Activated naive CD8-positive, alpha-beta T cell treated with anti-CD3 and anti-CD28 coated beads, Interleukin-2, amount 50 U/mL, for 24 hours (primary cell): ENCODE measurements at regions not wholly inside any gene's neighbourhood (a gene's known extent, or its start where the extent isn't known, plus 50 kb on each side); places are given as distances from the start of the nearest gene placed in this dataset.

Experiments
- ATAC-seq: fragments of 150-1000 bp; cut with Tn5 transposase; one replicate; pipeline ENCODE4 v1.10.0; 2021
- DNase-seq: peaks from one replicate; pipeline ENCODE4 v3.0.0; 2021
- H3K27ac Mint-ChIP-seq: one replicate; pipeline ENCODE4 v1.8.0; 2021; ENCODE audit warnings: mild to moderate bottlenecking, mixed read lengths
- H3K27me3 Mint-ChIP-seq: one replicate; pipeline ENCODE4 v1.8.0; 2021; ENCODE audit warnings: mixed read lengths
- H3K36me3 Mint-ChIP-seq: one replicate; pipeline ENCODE4 v1.8.0; 2021; ENCODE audit warnings: low read depth, mixed read lengths
- H3K4me1 Mint-ChIP-seq: one replicate; pipeline ENCODE4 v1.8.0; 2021; ENCODE audit warnings: mixed read lengths
- H3K4me3 Mint-ChIP-seq: one replicate; pipeline ENCODE4 v1.8.0; 2021; ENCODE audit warnings: mild to moderate bottlenecking, moderate library complexity, mixed read lengths
- H3K9me3 Mint-ChIP-seq: one replicate; pipeline ENCODE4 v1.8.0; 2021; ENCODE audit warnings: mixed read lengths

DNA sequence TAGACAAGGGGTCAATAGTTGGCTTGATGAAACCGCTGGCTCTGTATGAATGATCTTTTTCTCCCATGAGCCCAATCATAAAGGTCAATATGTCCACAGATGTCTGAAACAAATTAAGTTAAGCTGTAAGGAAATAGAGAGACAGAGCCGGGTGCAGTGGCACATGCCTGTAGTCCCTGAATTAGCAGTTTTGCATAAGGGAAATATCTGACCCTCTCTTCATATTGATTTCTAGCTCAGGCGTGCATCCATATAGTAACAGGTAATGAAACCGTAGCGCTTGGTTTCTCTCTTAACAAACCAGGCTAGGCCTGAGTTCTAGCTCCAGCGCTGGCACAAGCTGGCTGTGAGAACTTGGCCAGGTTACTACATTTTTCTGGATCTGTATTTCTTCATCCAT is 118.1 kb upstream of the ERCC6L2 start:
- H3K4me3 Mint-ChIP-seq: no peak overlapping the region
- no peak overlapping the region for H3K27ac Mint-ChIP-seq
- DNase-seq: no peak
- H3K9me3 Mint-ChIP-seq: no peaks in the 10 kb centered on the region
- peaks cover under 1% of the 10 kb centered on the region for H3K4me1 Mint-ChIP-seq
- ATAC-seq: no peak
- H3K27me3 Mint-ChIP-seq: no peaks in the 10 kb centered on the region
- H3K36me3 Mint-ChIP-seq: no peaks in the 10 kb centered on the region

- H3K4me1 Mint-ChIP-seq: no peaks in the 10 kb centered on the region
- H3K9me3 Mint-ChIP-seq: no peaks in the 10 kb centered on the region
- DNase-seq: no peak
- ATAC-seq: no peak
- no peak overlapping the region for H3K4me3 Mint-ChIP-seq
- H3K27me3 Mint-ChIP-seq: no peaks in the 10 kb centered on the region
- H3K27ac Mint-ChIP-seq: no peak overlapping the region
- no peaks in the 10 kb centered on the region for H3K36me3 Mint-ChIP-seq
Observed at GRCh38 chr9:95756986-95757385, 118.5 kb upstream of the ERCC6L2 start.

GRCh38 chr9:95756101-95756500 is 119.4 kb upstream of the ERCC6L2 start:
- H3K27me3 Mint-ChIP-seq: peaks cover under 1% of the 10 kb centered on the region
- DNase-seq (no peak), ATAC-seq (no peak)
- no peaks in the 10 kb centered on the region for H3K36me3 Mint-ChIP-seq
- H3K4me3 Mint-ChIP-seq: no peak overlapping the region
- no peaks in the 10 kb centered on the region for H3K9me3 Mint-ChIP-seq
- no peak overlapping the region for H3K27ac Mint-ChIP-seq
- peaks cover under 1% of the 10 kb centered on the region for H3K4me1 Mint-ChIP-seq

- DNase-seq (no peak), ATAC-seq (no peak)
- Mint-ChIP-seq H3K27me3 (peaks cover 3% of the 10 kb centered on the region), H3K9me3 (no peaks in the 10 kb centered on the region), H3K27ac (no peak overlapping the region), H3K36me3 (no peaks in the 10 kb centered on the region), H3K4me1 (peaks cover 6% of the 10 kb centered on the region), H3K4me3 (no peak overlapping the region)
Observed at GRCh38 chr9:95755421-95755730, 120.1 kb upstream of the ERCC6L2 start.

DNA sequence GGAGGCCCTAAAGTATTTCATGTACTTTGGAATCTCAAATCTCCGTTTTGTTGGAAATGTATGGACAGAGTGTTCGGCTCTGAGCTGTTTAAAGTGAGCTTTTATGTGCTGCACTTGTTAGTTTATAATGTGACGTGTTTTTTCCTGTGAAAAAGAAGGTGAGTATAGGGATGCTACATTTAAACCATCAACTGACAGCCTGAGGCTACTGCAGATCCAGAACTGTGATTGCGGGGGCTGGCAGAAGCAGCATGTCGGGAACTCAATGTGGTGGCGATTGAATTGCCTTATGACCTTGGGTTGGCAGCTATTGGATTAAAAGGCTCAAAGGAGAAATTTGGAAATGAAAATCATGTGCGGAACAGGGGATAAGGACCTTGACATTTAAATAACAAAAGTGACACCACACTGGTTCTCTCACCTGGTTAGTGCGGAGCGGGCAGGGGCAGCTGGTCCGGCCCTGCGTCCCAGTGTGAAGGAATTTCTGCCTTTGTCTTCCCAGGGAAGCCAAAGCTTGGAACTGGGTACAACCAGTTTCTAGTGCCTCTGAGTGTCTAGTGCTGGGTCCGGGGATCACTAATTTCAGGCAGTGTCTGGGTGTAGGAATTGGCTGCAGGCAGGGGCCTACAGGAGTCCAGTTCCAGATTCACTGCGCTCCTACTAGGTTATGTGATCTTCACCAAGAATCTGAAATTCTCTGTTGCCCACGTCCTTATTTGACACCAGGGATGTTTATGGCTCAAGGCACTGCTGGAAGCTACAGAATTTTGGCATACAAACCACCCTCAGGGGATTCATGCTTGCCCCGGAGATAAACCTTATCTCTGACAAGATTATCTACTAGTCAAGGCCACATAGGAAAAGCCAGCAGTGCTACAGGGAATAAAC is 120.7 kb upstream of the ERCC6L2 start:
- H3K4me1 Mint-ChIP-seq: peaks cover 9% of the 10 kb centered on the region
- H3K4me3 Mint-ChIP-seq: no peak overlapping the region
- ATAC-seq: no peak
- H3K27me3 Mint-ChIP-seq: peaks cover 3% of the 10 kb centered on the region
- no peak overlapping the region for H3K27ac Mint-ChIP-seq
- no peak for DNase-seq
- no peaks in the 10 kb centered on the region for H3K9me3 Mint-ChIP-seq
- no peaks in the 10 kb centered on the region for H3K36me3 Mint-ChIP-seq

- no peak for ATAC-seq
- Mint-ChIP-seq H3K4me3 (no peak overlapping the region), H3K4me1 (peaks cover 12% of the 10 kb centered on the region), H3K27ac (no peak overlapping the region), H3K9me3 (no peaks in the 10 kb centered on the region), H3K27me3 (peaks cover 3% of the 10 kb centered on the region), H3K36me3 (no peaks in the 10 kb centered on the region)
- no peak for DNase-seq
Observed at GRCh38 chr9:95753762-95754465, 121.6 kb upstream of the ERCC6L2 start.

DNA sequence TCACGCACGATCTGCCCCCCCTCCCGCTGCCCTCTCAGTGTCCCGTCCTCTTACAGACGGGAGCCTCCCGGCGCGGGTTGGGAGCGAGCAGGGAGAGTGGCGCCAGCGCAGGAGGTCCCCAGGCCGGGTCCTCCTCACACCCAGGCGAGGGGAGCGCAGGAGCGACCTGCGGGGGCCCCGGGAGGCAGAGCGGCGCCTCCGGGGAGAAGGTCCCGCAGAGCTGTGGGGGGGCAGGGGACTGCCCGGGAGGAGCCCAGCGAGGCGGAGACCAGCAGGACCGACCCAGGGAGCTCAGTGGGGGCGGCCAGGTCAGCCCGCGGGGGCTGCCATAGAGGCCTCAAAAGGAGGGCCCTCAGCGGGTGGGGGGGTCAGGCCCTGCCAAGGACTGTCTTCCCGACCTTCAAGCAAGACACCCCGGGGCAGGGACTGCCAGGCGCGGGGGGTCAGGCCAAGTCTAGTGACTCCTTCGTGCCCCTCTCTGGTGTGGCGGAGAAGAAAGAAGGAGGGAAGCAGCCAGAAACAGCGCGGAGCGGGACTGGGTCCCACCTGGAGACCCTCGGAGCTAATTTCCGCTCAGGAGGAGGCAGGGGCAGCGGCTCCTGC is 123.3 kb upstream of the ERCC6L2 start:
- H3K4me1 Mint-ChIP-seq: peaks cover 12% of the 10 kb centered on the region
- peaks cover 3% of the 10 kb centered on the region for H3K27me3 Mint-ChIP-seq
- no peaks in the 10 kb centered on the region for H3K36me3 Mint-ChIP-seq
- no peak for DNase-seq
- H3K27ac Mint-ChIP-seq: no peak overlapping the region
- no peaks in the 10 kb centered on the region for H3K9me3 Mint-ChIP-seq
- no peak for ATAC-seq
- H3K4me3 Mint-ChIP-seq: no peak overlapping the region

DNA sequence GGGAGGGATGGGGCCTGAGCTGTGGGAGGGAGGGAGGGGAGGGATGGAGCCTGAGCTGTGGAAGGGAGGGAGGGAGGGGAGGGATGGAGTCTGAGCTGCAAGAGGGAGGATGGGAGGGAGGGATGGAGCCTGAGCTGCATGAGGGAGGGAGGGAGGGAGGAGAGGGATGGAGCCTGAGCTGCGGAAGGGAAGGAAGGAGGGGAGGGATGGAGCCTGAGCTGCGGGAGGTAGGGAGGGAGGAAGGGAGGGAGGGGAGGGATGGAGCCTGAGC is 124.0 kb upstream of the ERCC6L2 start:
- no peak for DNase-seq
- Mint-ChIP-seq H3K4me3 (no peak overlapping the region), H3K4me1 (peaks cover 12% of the 10 kb centered on the region), H3K9me3 (no peaks in the 10 kb centered on the region), H3K36me3 (no peaks in the 10 kb centered on the region), H3K27me3 (peaks cover 3% of the 10 kb centered on the region), H3K27ac (no peak overlapping the region)
- no peak for ATAC-seq

DNA sequence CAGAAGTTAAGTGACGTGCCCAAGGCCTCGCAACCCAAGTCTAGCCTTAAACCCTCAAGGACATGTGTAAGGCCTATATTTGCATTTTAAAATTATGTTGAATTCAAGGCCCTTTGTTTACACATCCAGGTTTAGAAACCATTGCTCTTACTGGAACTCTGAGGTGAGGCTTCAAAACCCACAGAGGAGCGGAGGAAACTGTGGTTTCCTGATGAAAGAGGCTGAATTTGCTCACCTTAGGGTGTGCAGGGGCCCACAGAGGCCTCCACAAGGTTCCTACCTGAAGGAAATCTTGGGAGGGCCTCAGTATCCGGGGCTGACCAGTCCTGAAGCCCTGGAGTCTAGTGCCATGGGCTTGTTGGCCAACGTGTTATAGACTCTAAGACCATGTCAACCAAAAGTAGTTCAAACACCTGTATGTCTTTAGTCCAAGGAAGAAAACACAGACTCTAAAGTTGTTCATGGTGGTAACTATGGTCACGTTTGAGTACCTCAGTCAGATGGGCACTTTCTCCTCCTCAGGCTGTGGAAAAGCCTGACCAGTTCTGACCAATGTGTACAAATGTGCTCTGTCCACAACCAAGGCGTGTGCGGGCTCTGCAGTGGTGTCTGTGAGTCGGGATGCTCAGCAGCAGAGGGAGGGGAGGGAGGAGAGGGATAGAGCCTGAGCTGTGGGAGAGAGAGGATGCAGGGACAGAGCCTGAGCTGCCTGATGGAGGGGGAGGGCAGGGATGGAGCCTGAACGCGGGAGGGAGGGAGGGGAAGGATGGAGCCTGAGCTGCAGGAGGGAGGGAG is 124.6 kb upstream of the ERCC6L2 start:
- Mint-ChIP-seq H3K4me3 (no peak overlapping the region), H3K9me3 (no peaks in the 10 kb centered on the region), H3K36me3 (no peaks in the 10 kb centered on the region), H3K4me1 (peaks cover 12% of the 10 kb centered on the region), H3K27me3 (peaks cover 3% of the 10 kb centered on the region), H3K27ac (no peak overlapping the region)
- ATAC-seq: no peak
- DNase-seq: no peak

GRCh38 chr9:95749493-95749892 is 126.0 kb upstream of the ERCC6L2 start:
- Mint-ChIP-seq H3K9me3 (no peaks in the 10 kb centered on the region), H3K4me1 (peaks cover 12% of the 10 kb centered on the region), H3K36me3 (no peaks in the 10 kb centered on the region), H3K4me3 (no peak overlapping the region), H3K27me3 (peaks cover 3% of the 10 kb centered on the region), H3K27ac (no peak overlapping the region)
- ATAC-seq: no peak
- no peak for DNase-seq

GRCh38 chr9:95746408-95747180 is 128.9 kb upstream of the ERCC6L2 start:
- Mint-ChIP-seq H3K4me1 (peaks cover 12% of the 10 kb centered on the region), H3K27ac (no peak overlapping the region), H3K4me3 (no peak overlapping the region), H3K27me3 (peaks cover 5% of the 10 kb centered on the region), H3K9me3 (no peaks in the 10 kb centered on the region), H3K36me3 (no peaks in the 10 kb centered on the region)
- no peak for ATAC-seq
- DNase-seq: no peak

DNA sequence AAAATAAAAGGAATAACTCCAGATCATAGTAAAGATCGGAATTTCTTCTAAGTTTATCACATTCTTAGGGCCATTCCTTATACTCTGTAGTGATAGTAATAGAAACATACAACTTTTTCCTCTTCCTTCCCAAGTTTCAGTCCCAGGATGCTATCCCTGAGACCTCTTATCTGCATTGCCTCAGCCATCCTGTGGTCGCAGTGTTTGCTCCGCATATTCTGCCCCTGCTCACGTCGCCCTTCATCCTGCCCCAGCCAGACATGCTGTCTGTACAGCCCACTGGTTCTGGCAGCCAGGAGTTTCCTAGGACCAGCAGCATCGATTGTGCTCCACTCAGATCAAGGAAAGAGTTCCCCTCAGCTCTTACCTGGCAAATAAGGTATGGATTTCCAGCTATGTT is 132.7 kb upstream of the ERCC6L2 start:
- no peak overlapping the region for H3K27ac Mint-ChIP-seq
- DNase-seq: no peak
- H3K27me3 Mint-ChIP-seq: peaks cover 4% of the 10 kb centered on the region
- no peak for ATAC-seq
- H3K4me1 Mint-ChIP-seq: peaks cover 4% of the 10 kb centered on the region
- no peak overlapping the region for H3K4me3 Mint-ChIP-seq
- no peaks in the 10 kb centered on the region for H3K9me3 Mint-ChIP-seq
- H3K36me3 Mint-ChIP-seq: no peaks in the 10 kb centered on the region

DNA sequence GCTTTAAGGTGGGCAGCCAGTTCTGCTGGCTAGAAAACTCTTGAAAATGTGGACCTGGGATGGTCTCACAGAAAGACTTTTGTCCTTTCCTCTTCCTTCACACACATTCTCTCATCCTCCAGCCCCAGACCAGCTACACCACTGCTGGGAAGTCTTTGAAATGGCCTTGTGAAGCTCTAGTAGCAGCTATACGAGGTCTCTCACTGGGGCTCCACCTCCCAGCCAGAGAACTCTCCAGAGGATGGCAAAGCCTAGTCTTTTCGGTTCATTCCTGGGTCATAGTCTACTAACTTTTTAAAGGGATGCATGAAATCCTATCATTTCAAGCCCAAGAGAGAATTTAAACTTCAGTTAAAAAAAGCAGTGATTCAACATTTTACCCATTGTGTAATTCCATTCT is 133.9 kb upstream of the ERCC6L2 start:
- peaks cover 4% of the 10 kb centered on the region for H3K27me3 Mint-ChIP-seq
- H3K9me3 Mint-ChIP-seq: no peaks in the 10 kb centered on the region
- no peaks in the 10 kb centered on the region for H3K36me3 Mint-ChIP-seq
- H3K27ac Mint-ChIP-seq: no peak overlapping the region
- ATAC-seq (no peak), DNase-seq (no peak)
- no peak overlapping the region for H3K4me3 Mint-ChIP-seq
- H3K4me1 Mint-ChIP-seq: peaks cover 4% of the 10 kb centered on the region
